ENCODE measurements at regions not wholly inside any gene's neighbourhood (a gene's known extent, or its start where the extent isn't known, plus 50 kb on each side); places are given as distances from the start of the nearest gene placed in this dataset.

- no peak for TF ChIP-seq EZH2 (IDR thresholded peaks at IDR 0.05; ENCODE audit: low read depth)
- TF ChIP-seq, protein P1, sequence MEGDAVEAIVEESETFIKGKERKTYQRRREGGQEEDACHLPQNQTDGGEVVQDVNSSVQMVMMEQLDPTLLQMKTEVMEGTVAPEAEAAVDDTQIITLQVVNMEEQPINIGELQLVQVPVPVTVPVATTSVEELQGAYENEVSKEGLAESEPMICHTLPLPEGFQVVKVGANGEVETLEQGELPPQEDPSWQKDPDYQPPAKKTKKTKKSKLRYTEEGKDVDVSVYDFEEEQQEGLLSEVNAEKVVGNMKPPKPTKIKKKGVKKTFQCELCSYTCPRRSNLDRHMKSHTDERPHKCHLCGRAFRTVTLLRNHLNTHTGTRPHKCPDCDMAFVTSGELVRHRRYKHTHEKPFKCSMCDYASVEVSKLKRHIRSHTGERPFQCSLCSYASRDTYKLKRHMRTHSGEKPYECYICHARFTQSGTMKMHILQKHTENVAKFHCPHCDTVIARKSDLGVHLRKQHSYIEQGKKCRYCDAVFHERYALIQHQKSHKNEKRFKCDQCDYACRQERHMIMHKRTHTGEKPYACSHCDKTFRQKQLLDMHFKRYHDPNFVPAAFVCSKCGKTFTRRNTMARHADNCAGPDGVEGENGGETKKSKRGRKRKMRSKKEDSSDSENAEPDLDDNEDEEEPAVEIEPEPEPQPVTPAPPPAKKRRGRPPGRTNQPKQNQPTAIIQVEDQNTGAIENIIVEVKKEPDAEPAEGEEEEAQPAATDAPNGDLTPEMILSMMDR (conservative IDR thresholded peaks at IDR 0.05): no peak
Measured at GRCh38 chr11:16610213-16610737, 128.2 kb upstream of the C11orf58 start.
